Mesenchymal stem cell (in vitro differentiated cells and primary cell): ENCODE measurements at regions not wholly inside any gene's neighbourhood (a gene's known extent, or its start where the extent isn't known, plus 50 kb on each side); places are given as distances from the start of the nearest gene placed in this dataset.

Experiments
- DNase-seq: peaks from one replicate; pipeline ENCODE4 v3.0.0-alpha.2; 2013
- H2AFZ ChIP-seq: one replicate; pipeline ENCODE4 v1.6.1; 2013; ENCODE audit warnings: low read depth, mild to moderate bottlenecking, control low read depth, inconsistent platforms, low read length, moderate library complexity
- H2AK5ac ChIP-seq: 2 replicates; pipeline ENCODE4 v1.6.1; 2013; ENCODE audit warnings: low read length, moderate library complexity, mild to moderate bottlenecking, inconsistent platforms; ENCODE audit not compliant: severe bottlenecking
- H2BK120ac ChIP-seq: one replicate; pipeline ENCODE4 v1.6.1; 2013; ENCODE audit warnings: low read depth, mild to moderate bottlenecking, inconsistent platforms, low read length, moderate library complexity
- H2BK12ac ChIP-seq, 2 experiments: one replicate each; pipeline ENCODE4 v1.6.1; 2013; ENCODE audit warnings: inconsistent platforms in 2 of 2, low read length in 2 of 2, mild to moderate bottlenecking in 2 of 2, moderate library complexity in 2 of 2, control low read depth in 1 of 2
- H2BK15ac ChIP-seq: one replicate; pipeline ENCODE4 v1.6.1; 2013; ENCODE audit warnings: mild to moderate bottlenecking, low read depth, inconsistent platforms; ENCODE audit not compliant: poor library complexity, severe bottlenecking
- H2BK5ac ChIP-seq: 2 replicates; pipeline ENCODE4 v1.6.1; 2013; ENCODE audit warnings: low read depth, mild to moderate bottlenecking, low read length, control low read depth, inconsistent platforms; ENCODE audit not compliant: poor library complexity, severe bottlenecking
- H3K14ac ChIP-seq, 2 experiments: one replicate each; pipeline ENCODE4 v1.6.1; 2013; ENCODE audit warnings: inconsistent platforms in 2 of 2, low read length in 2 of 2, control low read depth in 1 of 2, mild to moderate bottlenecking in 1 of 2, moderate library complexity in 1 of 2
- H3K18ac ChIP-seq, 2 experiments: one replicate each; pipeline ENCODE4 v1.6.1; 2013; ENCODE audit warnings: inconsistent platforms in 2 of 2, low read length in 2 of 2, control low read depth in 1 of 2, low read depth in 1 of 2, mild to moderate bottlenecking in 1 of 2
- H3K23ac ChIP-seq, 2 experiments: one replicate each; pipeline ENCODE4 v1.6.1; 2013; ENCODE audit warnings: inconsistent platforms in 2 of 2, low read length in 2 of 2, mild to moderate bottlenecking in 2 of 2, moderate library complexity in 2 of 2, control low read depth in 1 of 2
- H3K27ac ChIP-seq: 2 replicates; pipeline ENCODE4 v1.5.1; 2013; ENCODE audit warnings: mild to moderate bottlenecking, moderate library complexity, low read length, control low read depth, inconsistent platforms; ENCODE audit not compliant: poor library complexity, severe bottlenecking
- H3K27me3 ChIP-seq, 2 experiments: 2 replicates each; pipeline versions ENCODE4 v1.6.1 to v1.7.0; 2013; ENCODE audit warnings: low read length in 2 of 2, mild to moderate bottlenecking in 2 of 2, moderate library complexity in 2 of 2, control low read depth in 1 of 2, inconsistent platforms in 1 of 2; ENCODE audit not compliant: control insufficient read depth in 1 of 2, insufficient read depth in 1 of 2
- H3K36me3 ChIP-seq, 2 experiments: 2 replicates each; pipeline versions ENCODE4 v1.6.1 to v1.7.0; 2013; ENCODE audit warnings: low read length in 2 of 2, control low read depth in 1 of 2, inconsistent platforms in 1 of 2, low read depth in 1 of 2, mild to moderate bottlenecking in 1 of 2; ENCODE audit not compliant: insufficient read depth in 2 of 2, control insufficient read depth in 1 of 2
- H3K4ac ChIP-seq, 2 experiments: one replicate each; pipeline ENCODE4 v1.6.1; 2013; ENCODE audit warnings: inconsistent platforms in 2 of 2, low read length in 2 of 2, mild to moderate bottlenecking in 2 of 2, moderate library complexity in 2 of 2, control low read depth in 1 of 2, low read depth in 1 of 2
- H3K4me1 ChIP-seq: 2 replicates; pipeline ENCODE4 v1.6.1; 2013; ENCODE audit warnings: low read depth, low read length, control low read depth; ENCODE audit not compliant: control insufficient read depth, insufficient read depth
- H3K4me2 ChIP-seq: 2 replicates; pipeline ENCODE4 v1.6.1; 2013; ENCODE audit warnings: low read length, mild to moderate bottlenecking, inconsistent platforms; ENCODE audit not compliant: poor library complexity, severe bottlenecking
- H3K4me3 ChIP-seq, 2 experiments: 2 replicates each; pipeline versions ENCODE4 v1.5.1 to v1.7.0; 2013; ENCODE audit warnings: low read length in 2 of 2, mild to moderate bottlenecking in 2 of 2, control low read depth in 1 of 2, low read depth in 1 of 2; ENCODE audit not compliant: insufficient read depth in 1 of 2
- H3K79me1 ChIP-seq: replicated peaks from 2 replicates; pipeline ENCODE4 v1.6.1; 2013; ENCODE audit warnings: mild to moderate bottlenecking, control low read depth, low read length, inconsistent platforms; ENCODE audit not compliant: poor library complexity, severe bottlenecking
- H3K9ac ChIP-seq: 2 replicates; pipeline ENCODE4 v1.7.0; 2013; ENCODE audit warnings: mild to moderate bottlenecking, low read length, moderate library complexity
- H3K9me3 ChIP-seq: 2 replicates; pipeline ENCODE4 v1.7.0; 2013; ENCODE audit warnings: mild to moderate bottlenecking, low read length; ENCODE audit not compliant: control insufficient read depth
- H4K8ac ChIP-seq: one replicate; pipeline ENCODE4 v1.6.1; 2013; ENCODE audit warnings: inconsistent platforms, mild to moderate bottlenecking, low read length, moderate library complexity
- H4K91ac ChIP-seq: one replicate; pipeline ENCODE4 v1.6.1; 2013; ENCODE audit warnings: mild to moderate bottlenecking, low read length, inconsistent platforms
- WGBS: methylation state at CpG from one replicate; pipeline ENCODE4 v1.1.7; 2013; ENCODE audit warnings: mixed read lengths; 5-methylcytosine and 5-hydroxymethylcytosine counted together

- WGBS: 97% methylated on average over 1 of the region's 2 CpGs
- Histone ChIP-seq H3K23ac (no peak overlapping the region), H3K4ac (no peak overlapping the region)
Observed at GRCh38 chr10:4501306-4501705, 324.7 kb upstream of the AKR1E2 start.

GRCh38 chr10:4498711-4499251 lies 327.2 kb upstream of the AKR1E2 start:
- Histone ChIP-seq H3K27ac (no peak overlapping the region), H3K23ac (no peak overlapping the region), H3K4ac (no peak overlapping the region), H3K36me3 (no peaks in the 10 kb centered on the region), H3K79me1 (no peaks in the 10 kb centered on the region), H3K9me3 (no peaks in the 10 kb centered on the region), H3K4me3 (peak overlapping the region in 1 of 2 experiments; percentile 5), H3K9ac (peak overlapping the region; percentile 88), H3K14ac (no peak overlapping the region), H3K4me2 (no peak overlapping the region), H2BK5ac (no peak overlapping the region), H4K8ac (no peak overlapping the region), H3K27me3 (no peaks in the 10 kb centered on the region), H4K91ac (no peak overlapping the region), H2AFZ (no peak overlapping the region), H3K18ac (no peak overlapping the region), H2BK120ac (no peak overlapping the region), H2AK5ac (no peak overlapping the region), H2BK12ac (no peak overlapping the region), H2BK15ac (no peak overlapping the region), H3K4me1 (peaks cover 2% of the 10 kb centered on the region)
- DNase-seq: peak; percentile 83
- 65% methylated on average over 4 of the region's 6 CpGs for WGBS

More at GRCh38 chr10:4501306-4501705, 324.7 kb upstream of the AKR1E2 start:
- peaks cover 2% of the 10 kb centered on the region for H3K4me1 ChIP-seq
- H2BK5ac ChIP-seq: no peak overlapping the region
- H3K9ac ChIP-seq: no peak overlapping the region
- no peak overlapping the region for H4K91ac ChIP-seq
- H2BK12ac ChIP-seq: no peak overlapping the region
- DNase-seq: no peak
- H3K14ac ChIP-seq: no peak overlapping the region
- H3K27me3 ChIP-seq: no peaks in the 10 kb centered on the region
- H3K4me2 ChIP-seq: no peak overlapping the region
- no peaks in the 10 kb centered on the region for H3K36me3 ChIP-seq
- no peaks in the 10 kb centered on the region for H3K79me1 ChIP-seq
- no peak overlapping the region for H2BK120ac ChIP-seq
- no peak overlapping the region for H3K18ac ChIP-seq
- H4K8ac ChIP-seq: no peak overlapping the region
- no peaks in the 10 kb centered on the region for H3K9me3 ChIP-seq
- no peak overlapping the region for H3K27ac ChIP-seq
- H2AK5ac ChIP-seq: no peak overlapping the region
- no peak overlapping the region for H3K4me3 ChIP-seq
- no peak overlapping the region for H2BK15ac ChIP-seq
- H2AFZ ChIP-seq: no peak overlapping the region

- Histone ChIP-seq H3K4me2 (no peak overlapping the region), H3K36me3 (no peaks in the 10 kb centered on the region), H3K23ac (no peak overlapping the region), H4K91ac (no peak overlapping the region), H3K27ac (no peak overlapping the region), H2BK12ac (no peak overlapping the region), H3K4ac (no peak overlapping the region), H2AFZ (no peak overlapping the region), H3K14ac (no peak overlapping the region), H3K9ac (no peak overlapping the region), H3K4me1 (no peaks in the 10 kb centered on the region), H3K18ac (no peak overlapping the region), H2BK120ac (no peak overlapping the region), H2BK15ac (no peak overlapping the region), H2AK5ac (no peak overlapping the region), H3K9me3 (peaks cover 5% of the 10 kb centered on the region), H3K4me3 (no peak overlapping the region), H3K27me3 (no peaks in the 10 kb centered on the region), H4K8ac (no peak overlapping the region), H2BK5ac (no peak overlapping the region), H3K79me1 (no peaks in the 10 kb centered on the region)
- no peak for DNase-seq
- 100% methylated on average over 1 of the region's 2 CpGs for WGBS
Observed at GRCh38 chr10:4494551-4494950, 331.5 kb upstream of the AKR1E2 start.

GRCh38 chr10:4492202-4492601 lies 333.8 kb upstream of the AKR1E2 start:
- Histone ChIP-seq H2AK5ac (no peak overlapping the region), H3K4me2 (no peak overlapping the region), H3K4ac (no peak overlapping the region), H3K9ac (no peak overlapping the region), H3K4me1 (peaks cover 3% of the 10 kb centered on the region), H3K9me3 (peaks cover 5% of the 10 kb centered on the region), H3K27me3 (no peaks in the 10 kb centered on the region), H2BK12ac (no peak overlapping the region), H4K8ac (no peak overlapping the region), H3K4me3 (no peak overlapping the region), H4K91ac (no peak overlapping the region), H2BK15ac (no peak overlapping the region), H2AFZ (no peak overlapping the region), H3K79me1 (no peaks in the 10 kb centered on the region), H3K18ac (no peak overlapping the region), H2BK5ac (no peak overlapping the region), H3K27ac (no peak overlapping the region), H3K23ac (no peak overlapping the region), H3K14ac (no peak overlapping the region), H2BK120ac (no peak overlapping the region), H3K36me3 (no peaks in the 10 kb centered on the region)
- DNase-seq: no peak
- WGBS: 93% methylated on average over 6 of the region's 6 CpGs
